SK-N-SH (cell line): ENCODE measurements at regions not wholly inside any gene's neighbourhood (a gene's known extent, or its start where the extent isn't known, plus 50 kb on each side); places are given as distances from the start of the nearest gene placed in this dataset.

Experiments used
- CTCF ChIA-PET: fragments of 300-600, 350-600 bp; formaldehyde crosslinking; extraction: SDS; loops from one replicate; lab custom pipeline; 2021; lab: Yijun Ruan, JAX
- POLR2A ChIA-PET: fragments of 350-600 bp; sonication (Branson Sonifier 250); formaldehyde crosslinking; extraction: SDS; loops from one replicate; lab custom pipeline; 2020; ENCODE audit warnings: antibody characterized with exemption, inconsistent platforms; lab: Yijun Ruan, JAX
- DNase-seq: peaks from one replicate; pipeline ENCODE4 v3.0.0; 2012
- H2AFZ ChIP-seq: fragments of 200-600 bp; sonication (generic); 2 replicates; pipeline ENCODE4 v1.8.1; 2016; ENCODE audit warnings: antibody characterized with exemption, mild to moderate bottlenecking, low read depth
- H3F3A ChIP-seq: fragments of 200-600 bp; sonication (generic); replicated peaks from 2 replicates; pipeline ENCODE3; 2016; ENCODE audit warnings: antibody characterized with exemption, mild to moderate bottlenecking; ENCODE audit not compliant: insufficient read depth
- H3K27ac ChIP-seq, 2 experiments: fragments of 200-500 bp in 1 of 2; fragments of 200-600 bp in 1 of 2; sonication (Bioruptor generic) in 1 of 2; sonication (generic), shearing (Covaris generic) in 1 of 2; 2 replicates each; pipeline versions ENCODE4 v1.5.1 to v1.6.1; 2014 to 2016; ENCODE audit warnings: low read depth in 2 of 2, inconsistent platforms in 1 of 2, low read length in 1 of 2, mild to moderate bottlenecking in 1 of 2, mixed read lengths in 1 of 2
- H3K27me3 ChIP-seq: fragments of 200-600 bp; sonication (generic), shearing (Covaris generic); 2 replicates; pipeline ENCODE4 v1.6.1; 2016; ENCODE audit warnings: mixed run types; ENCODE audit not compliant: insufficient read depth
- H3K36me3 ChIP-seq, 2 experiments: fragments of 200-500 bp in 1 of 2; fragments of 200-600 bp in 1 of 2; sonication (Bioruptor generic) in 1 of 2; sonication (generic) in 1 of 2; replicated peaks in 1 of 2; 2 replicates each; pipeline versions ENCODE3 to v1.5.1; 2014 to 2016; ENCODE audit warnings: low read length in 1 of 2, mild to moderate bottlenecking in 1 of 2; ENCODE audit not compliant: insufficient read depth in 2 of 2, control insufficient read depth in 1 of 2
- H3K4me1 ChIP-seq, 2 experiments: fragments of 200-500 bp in 1 of 2; fragments of 200-600 bp in 1 of 2; sonication (Bioruptor generic) in 1 of 2; sonication (generic), shearing (Covaris generic) in 1 of 2; 2 replicates each; pipeline versions ENCODE4 v1.5.1 to v1.6.1; 2014 to 2016; ENCODE audit warnings: low read depth in 1 of 2, low read length in 1 of 2, mixed run types in 1 of 2; ENCODE audit not compliant: insufficient read depth in 2 of 2, control insufficient read depth in 1 of 2
- H3K4me2 ChIP-seq: fragments of 200-600 bp; sonication (generic), shearing (Covaris generic); 2 replicates; pipeline ENCODE4 v1.6.1; 2017; ENCODE audit warnings: mixed run types
- H3K4me3 ChIP-seq, 2 experiments: fragments of 200-500 bp in 1 of 2; fragments of 200-600 bp in 1 of 2; sonication (Bioruptor generic) in 1 of 2; sonication (generic), shearing (Covaris generic) in 1 of 2; 2 replicates each; pipeline versions ENCODE4 v1.5.1 to v1.8.1; 2014 to 2016; ENCODE audit warnings: low read depth in 2 of 2, inconsistent platforms in 1 of 2, low read length in 1 of 2, mild to moderate bottlenecking in 1 of 2, mixed read lengths in 1 of 2, moderate library complexity in 1 of 2
- H3K79me2 ChIP-seq: fragments of 200-600 bp; sonication (generic); 2 replicates; pipeline ENCODE4 v1.8.1; 2017; ENCODE audit warnings: mild to moderate bottlenecking; ENCODE audit not compliant: insufficient read depth
- H3K9ac ChIP-seq: fragments of 200-600 bp; sonication (generic); 2 replicates; pipeline ENCODE4 v1.6.1; 2017; ENCODE audit warnings: mixed run types
- H3K9me2 ChIP-seq: fragments of 200-600 bp; sonication (generic); 2 replicates; pipeline ENCODE4 v1.6.1; 2017; ENCODE audit warnings: mixed run types
- H3K9me3 ChIP-seq: fragments of 200-600 bp; sonication (generic); 2 replicates; pipeline ENCODE4 v1.6.1; 2017; ENCODE audit warnings: mixed run types, mild to moderate bottlenecking, moderate library complexity
- H4K20me1 ChIP-seq: fragments of 200-600 bp; sonication (generic); 2 replicates; pipeline ENCODE4 v1.6.1; 2017; ENCODE audit warnings: mild to moderate bottlenecking, mixed run types; ENCODE audit not compliant: insufficient read depth
- EZH2phosphoT487 ChIP-seq: fragments of 200-600 bp; sonication (generic); IDR thresholded peaks from 2 replicates; pipeline ENCODE4 v1.6.1; 2017; ENCODE audit warnings: low read depth, mixed run types, mild to moderate bottlenecking, antibody characterized with exemption, moderate library complexity, borderline replicate concordance
- NFIC ChIP-seq: IDR thresholded peaks from 2 replicates; pipeline ENCODE4 v1.4.0; 2012; ENCODE audit warnings: borderline replicate concordance
- RAD21 ChIP-seq: IDR thresholded peaks from 2 replicates; pipeline ENCODE4 v1.6.1; 2012; ENCODE audit warnings: mild to moderate bottlenecking, low read length
- SMC3 ChIP-seq: IDR thresholded peaks from 2 replicates; pipeline ENCODE4 v1.6.1; 2012; ENCODE audit warnings: low read depth, low read length, improper control_type of control experiment
- TEAD4 ChIP-seq: IDR thresholded peaks from 2 replicates; pipeline ENCODE4 v1.4.0; 2012; ENCODE audit warnings: mild to moderate bottlenecking, borderline replicate concordance; ENCODE audit not compliant: insufficient read depth
- YY1 ChIP-seq: IDR thresholded peaks from 2 replicates; pipeline ENCODE4 v1.4.0; 2012; ENCODE audit warnings: low read depth, mild to moderate bottlenecking
- WGBS: methylation state at CpG from one replicate; pipeline ENCODE4 v1.1.6; 2017; ENCODE audit warnings: low lambda C conversion rate; 5-methylcytosine and 5-hydroxymethylcytosine counted together
- TF ChIP-seq, protein P1 (sequence below): fragments of 200-600 bp; sonication (generic); IDR thresholded peaks from 2 replicates; pipeline ENCODE4 v1.6.1; 2017; ENCODE audit warnings: antibody characterized with exemption, mild to moderate bottlenecking, moderate library complexity
- TF ChIP-seq, protein P2 (sequence below): IDR thresholded peaks from 2 replicates; pipeline ENCODE4 v1.6.1; 2012; ENCODE audit warnings: mild to moderate bottlenecking, low read depth, low read length, moderate library complexity
- TF ChIP-seq, protein P3 (sequence below): fragments of 150-350 bp; IDR thresholded peaks from 2 replicates; pipeline ENCODE4 v1.6.1; 2017; ENCODE audit warnings: antibody characterized with exemption, low read length, low read depth, borderline replicate concordance
- TF ChIP-seq, protein P4 (sequence below): IDR thresholded peaks from 2 replicates; pipeline ENCODE4; 2012

DNA sequence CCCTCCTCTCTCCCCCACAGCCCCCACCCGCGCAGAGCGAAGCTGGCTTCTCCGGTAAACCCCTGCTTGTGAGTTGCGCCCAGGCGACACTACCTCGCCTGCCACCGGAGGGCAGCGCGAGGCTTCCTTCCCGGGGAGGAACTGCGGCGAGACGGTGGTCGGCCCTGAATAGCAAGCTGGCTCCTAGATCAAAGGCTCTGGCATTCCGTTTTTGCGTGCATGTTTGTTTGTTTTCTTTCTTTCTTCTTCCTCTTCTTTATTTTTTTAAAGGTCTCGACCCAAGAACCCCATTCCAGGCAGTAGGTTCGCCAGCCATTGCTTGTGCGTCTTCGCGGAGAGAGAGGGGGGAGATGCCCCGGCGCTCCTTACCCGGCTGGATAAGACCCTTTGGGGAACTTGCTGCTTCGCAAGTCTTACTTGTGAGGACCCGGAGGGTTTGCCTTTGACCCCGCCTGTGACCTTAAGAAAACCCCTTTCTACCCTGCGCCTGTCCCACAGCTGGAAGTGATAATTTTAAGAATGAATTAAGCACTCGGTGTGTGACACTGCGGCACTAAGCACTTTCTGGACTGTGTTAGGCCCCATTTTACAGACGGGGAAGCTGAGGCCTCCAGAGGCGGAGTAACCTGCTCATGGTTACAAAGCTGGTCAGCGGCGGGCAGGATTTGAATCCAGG lies 92.7 kb upstream of the SIRPA start:
- 8% methylated on average over 28 of the region's 35 CpGs for WGBS
- CTCF ChIA-PET = interaction anchor here (0.6 to 5.7 kb wide), 52 partner anchors 11 to 405 kb away, joined by 3 to 50 read pairs (median 4); partner anchors contain the start of genes SIRPD and STK35
- DNase-seq = peak; percentile 87
- Histone ChIP-seq H3K27ac (no peak overlapping the region), H3K9ac (no peak overlapping the region; the same call in 1 of the 2 replicates), H3K27me3 (no peaks in the 10 kb centered on the region), H3K4me1 (peaks cover 7 to 10% of the 10 kb centered on the region in 2 experiments; a peak in 2 of 4 replicates), H3K36me3 (no peaks in the 10 kb centered on the region)
- peak; percentile 77 for TF ChIP-seq RAD21
- TF ChIP-seq, protein P1, sequence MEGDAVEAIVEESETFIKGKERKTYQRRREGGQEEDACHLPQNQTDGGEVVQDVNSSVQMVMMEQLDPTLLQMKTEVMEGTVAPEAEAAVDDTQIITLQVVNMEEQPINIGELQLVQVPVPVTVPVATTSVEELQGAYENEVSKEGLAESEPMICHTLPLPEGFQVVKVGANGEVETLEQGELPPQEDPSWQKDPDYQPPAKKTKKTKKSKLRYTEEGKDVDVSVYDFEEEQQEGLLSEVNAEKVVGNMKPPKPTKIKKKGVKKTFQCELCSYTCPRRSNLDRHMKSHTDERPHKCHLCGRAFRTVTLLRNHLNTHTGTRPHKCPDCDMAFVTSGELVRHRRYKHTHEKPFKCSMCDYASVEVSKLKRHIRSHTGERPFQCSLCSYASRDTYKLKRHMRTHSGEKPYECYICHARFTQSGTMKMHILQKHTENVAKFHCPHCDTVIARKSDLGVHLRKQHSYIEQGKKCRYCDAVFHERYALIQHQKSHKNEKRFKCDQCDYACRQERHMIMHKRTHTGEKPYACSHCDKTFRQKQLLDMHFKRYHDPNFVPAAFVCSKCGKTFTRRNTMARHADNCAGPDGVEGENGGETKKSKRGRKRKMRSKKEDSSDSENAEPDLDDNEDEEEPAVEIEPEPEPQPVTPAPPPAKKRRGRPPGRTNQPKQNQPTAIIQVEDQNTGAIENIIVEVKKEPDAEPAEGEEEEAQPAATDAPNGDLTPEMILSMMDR = peak; percentile 74
- TF ChIP-seq, protein P2, sequence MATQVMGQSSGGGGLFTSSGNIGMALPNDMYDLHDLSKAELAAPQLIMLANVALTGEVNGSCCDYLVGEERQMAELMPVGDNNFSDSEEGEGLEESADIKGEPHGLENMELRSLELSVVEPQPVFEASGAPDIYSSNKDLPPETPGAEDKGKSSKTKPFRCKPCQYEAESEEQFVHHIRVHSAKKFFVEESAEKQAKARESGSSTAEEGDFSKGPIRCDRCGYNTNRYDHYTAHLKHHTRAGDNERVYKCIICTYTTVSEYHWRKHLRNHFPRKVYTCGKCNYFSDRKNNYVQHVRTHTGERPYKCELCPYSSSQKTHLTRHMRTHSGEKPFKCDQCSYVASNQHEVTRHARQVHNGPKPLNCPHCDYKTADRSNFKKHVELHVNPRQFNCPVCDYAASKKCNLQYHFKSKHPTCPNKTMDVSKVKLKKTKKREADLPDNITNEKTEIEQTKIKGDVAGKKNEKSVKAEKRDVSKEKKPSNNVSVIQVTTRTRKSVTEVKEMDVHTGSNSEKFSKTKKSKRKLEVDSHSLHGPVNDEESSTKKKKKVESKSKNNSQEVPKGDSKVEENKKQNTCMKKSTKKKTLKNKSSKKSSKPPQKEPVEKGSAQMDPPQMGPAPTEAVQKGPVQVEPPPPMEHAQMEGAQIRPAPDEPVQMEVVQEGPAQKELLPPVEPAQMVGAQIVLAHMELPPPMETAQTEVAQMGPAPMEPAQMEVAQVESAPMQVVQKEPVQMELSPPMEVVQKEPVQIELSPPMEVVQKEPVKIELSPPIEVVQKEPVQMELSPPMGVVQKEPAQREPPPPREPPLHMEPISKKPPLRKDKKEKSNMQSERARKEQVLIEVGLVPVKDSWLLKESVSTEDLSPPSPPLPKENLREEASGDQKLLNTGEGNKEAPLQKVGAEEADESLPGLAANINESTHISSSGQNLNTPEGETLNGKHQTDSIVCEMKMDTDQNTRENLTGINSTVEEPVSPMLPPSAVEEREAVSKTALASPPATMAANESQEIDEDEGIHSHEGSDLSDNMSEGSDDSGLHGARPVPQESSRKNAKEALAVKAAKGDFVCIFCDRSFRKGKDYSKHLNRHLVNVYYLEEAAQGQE = no peak
- TF ChIP-seq, protein P3, sequence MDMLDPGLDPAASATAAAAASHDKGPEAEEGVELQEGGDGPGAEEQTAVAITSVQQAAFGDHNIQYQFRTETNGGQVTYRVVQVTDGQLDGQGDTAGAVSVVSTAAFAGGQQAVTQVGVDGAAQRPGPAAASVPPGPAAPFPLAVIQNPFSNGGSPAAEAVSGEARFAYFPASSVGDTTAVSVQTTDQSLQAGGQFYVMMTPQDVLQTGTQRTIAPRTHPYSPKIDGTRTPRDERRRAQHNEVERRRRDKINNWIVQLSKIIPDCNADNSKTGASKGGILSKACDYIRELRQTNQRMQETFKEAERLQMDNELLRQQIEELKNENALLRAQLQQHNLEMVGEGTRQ = no peak
- TF ChIP-seq NFIC = no peak
- no peak for TF ChIP-seq YY1
- TF ChIP-seq TEAD4 = no peak
- TF ChIP-seq, protein P4, sequence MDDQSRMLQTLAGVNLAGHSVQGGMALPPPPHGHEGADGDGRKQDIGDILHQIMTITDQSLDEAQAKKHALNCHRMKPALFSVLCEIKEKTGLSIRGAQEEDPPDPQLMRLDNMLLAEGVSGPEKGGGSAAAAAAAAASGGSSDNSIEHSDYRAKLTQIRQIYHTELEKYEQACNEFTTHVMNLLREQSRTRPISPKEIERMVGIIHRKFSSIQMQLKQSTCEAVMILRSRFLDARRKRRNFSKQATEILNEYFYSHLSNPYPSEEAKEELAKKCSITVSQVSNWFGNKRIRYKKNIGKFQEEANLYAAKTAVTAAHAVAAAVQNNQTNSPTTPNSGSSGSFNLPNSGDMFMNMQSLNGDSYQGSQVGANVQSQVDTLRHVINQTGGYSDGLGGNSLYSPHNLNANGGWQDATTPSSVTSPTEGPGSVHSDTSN = no peak
- no peak for TF ChIP-seq EZH2phosphoT487
- peak; percentile 69 for TF ChIP-seq SMC3
- TF ChIP-seq, all 33 proteins: peak for 3
- POLR2A ChIA-PET = no interaction called here
- H4K20me1 ChIP-seq = no peaks in the 10 kb centered on the region
- H3K9me3 ChIP-seq = no peaks in the 10 kb centered on the region
- H3K9me2 ChIP-seq = no peaks in the 10 kb centered on the region
- H3K4me2 ChIP-seq = peak overlapping the region; percentile 78
- peaks cover 5% of the 10 kb centered on the region for H3F3A ChIP-seq
- H3K79me2 ChIP-seq = no peaks in the 10 kb centered on the region
- peak overlapping the region; percentile 43 to 55 for H3K4me3 ChIP-seq
- peak overlapping the region; percentile 77; the same call in 1 of the 2 replicates for H2AFZ ChIP-seq
